HepG2 (cell line): ENCODE measurements at regions not wholly inside any gene's neighbourhood (a gene's known extent, or its start where the extent isn't known, plus 50 kb on each side); places are given as distances from the start of the nearest gene placed in this dataset.

ENCODE experiments used
- JUN ChIP-seq: sonication (generic); formaldehyde crosslinking; IDR thresholded peaks from 2 replicates; pipeline ENCODE4 v1.4.0; 2020; ENCODE audit warnings: mild to moderate bottlenecking, missing genetic modification reagents
- ZNF264 ChIP-seq: sonication (generic); formaldehyde crosslinking; IDR thresholded peaks from 2 replicates; pipeline ENCODE4 v1.4.0; 2020; ENCODE audit warnings: missing genetic modification reagents
- TF ChIP-seq, protein P1 (sequence below): IDR thresholded peaks from 2 replicates; pipeline ENCODE4 v1.6.1; 2012; ENCODE audit warnings: inconsistent platforms

DNA sequence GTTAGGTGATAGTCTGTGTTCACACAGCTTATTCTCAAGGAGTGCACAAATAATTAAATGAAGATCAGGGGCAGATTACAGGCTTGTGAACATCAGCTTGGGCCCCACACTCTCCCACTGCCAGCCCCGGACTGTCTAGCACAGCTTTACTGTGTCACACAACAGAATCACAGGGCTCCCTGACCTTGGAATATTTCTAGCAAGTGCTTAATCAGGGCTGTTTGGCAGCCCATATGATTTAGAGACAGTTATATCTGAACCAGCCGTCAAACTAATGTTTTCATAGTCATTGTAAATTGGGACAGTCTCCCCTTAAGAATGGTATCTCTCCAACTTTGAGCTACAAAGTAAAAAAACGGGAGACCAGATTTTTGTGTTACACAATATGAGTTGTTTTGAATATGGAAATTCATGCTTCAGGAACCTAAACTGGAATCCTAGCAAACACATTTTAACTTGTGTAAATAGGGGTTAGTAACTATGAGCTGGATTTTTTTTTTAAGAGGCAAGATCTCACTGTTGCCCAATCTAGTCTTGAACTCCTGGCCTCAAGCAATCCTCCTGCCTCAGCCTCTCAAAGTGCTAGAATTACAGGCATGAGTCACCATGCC, 517.6 kb downstream of the BNC2 start:
- no peak for TF ChIP-seq JUN
- TF ChIP-seq, protein P1, sequence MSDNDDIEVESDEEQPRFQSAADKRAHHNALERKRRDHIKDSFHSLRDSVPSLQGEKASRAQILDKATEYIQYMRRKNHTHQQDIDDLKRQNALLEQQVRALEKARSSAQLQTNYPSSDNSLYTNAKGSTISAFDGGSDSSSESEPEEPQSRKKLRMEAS, result no peak
- TF ChIP-seq ZNF264 (CRISPR knock-in tag), result no peak
